HG03460 (cell line): ENCODE measurements at regions not wholly inside any gene's neighbourhood (a gene's known extent, or its start where the extent isn't known, plus 50 kb on each side); places are given as distances from the start of the nearest gene placed in this dataset.
"Not testable (repeated sequence)": the region's sequence is repeated elsewhere in the genome, so short reads cannot be mapped to it uniquely, and the experiment has no call there.

ENCODE experiments used
- ATAC-seq: cut with Tn5 transposase; IDR thresholded peaks from one replicate; pipeline ENCODE4 v1.9.1; 2021; ENCODE audit not compliant: unreplicated experiment

DNA sequence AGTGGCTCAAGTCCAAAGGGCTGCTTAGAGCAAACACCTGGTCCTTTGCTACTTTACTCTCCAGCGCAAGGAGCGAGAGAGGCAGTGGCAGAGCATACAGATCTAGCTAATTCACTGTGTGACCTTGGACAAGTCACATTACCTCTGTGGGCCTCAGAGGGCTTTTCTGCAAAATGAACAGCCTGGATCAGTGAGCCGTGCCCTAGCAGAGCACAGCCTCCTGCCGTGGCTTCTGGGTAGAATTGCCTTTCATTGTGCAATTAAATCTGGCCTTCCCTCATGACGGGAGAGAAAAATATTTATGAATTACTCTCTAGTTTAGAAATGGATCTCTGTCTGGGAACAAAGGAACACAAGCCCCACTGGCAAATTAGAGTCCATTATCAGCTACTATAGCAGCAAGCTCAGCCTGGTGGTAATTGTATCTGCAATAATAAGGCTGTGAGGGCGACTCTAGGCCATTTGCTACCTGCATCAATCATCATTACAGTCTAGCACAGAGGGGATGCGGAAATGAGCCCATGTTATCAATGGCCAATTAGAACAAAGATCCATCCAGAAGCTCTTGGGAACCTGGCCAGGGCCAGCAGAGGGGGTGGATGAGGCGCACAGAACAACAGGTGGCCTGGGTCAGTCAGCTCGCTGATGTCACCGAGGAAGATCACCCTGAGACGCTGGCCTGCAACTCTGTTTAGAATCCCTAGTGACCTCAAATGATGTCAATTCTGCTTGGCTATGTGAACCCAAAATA, 114.2 kb upstream of the LY86 start:
- ATAC-seq, result no peak

- ATAC-seq, result no peak
Observed at GRCh38 chr6:6479785-6480184, 108.7 kb upstream of the LY86 start.

- no peak for ATAC-seq
Observed at GRCh38 chr6:6482256-6482655, 106.3 kb upstream of the LY86 start.

- ATAC-seq, result no peak
Observed at GRCh38 chr6:6483168-6483567, 105.4 kb upstream of the LY86 start.

DNA sequence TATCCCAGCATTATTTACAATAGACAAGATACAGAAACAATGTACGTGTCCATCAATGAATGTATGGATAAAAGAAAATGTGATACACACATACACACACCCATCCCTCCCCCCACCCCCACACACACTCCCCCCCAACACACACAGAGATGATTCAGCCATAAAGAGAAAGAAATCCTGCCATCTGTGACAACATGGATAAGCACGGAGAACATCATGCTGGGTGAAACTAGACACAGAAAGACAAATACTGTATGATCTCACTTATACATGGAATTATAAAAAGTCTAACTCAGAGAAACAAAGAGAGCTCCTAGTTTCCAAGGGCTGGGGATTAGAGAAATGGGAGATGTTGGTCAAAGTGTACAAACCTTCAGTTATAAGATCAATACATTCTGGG, 104.8 kb upstream of the LY86 start:
- ATAC-seq, result no peak

- ATAC-seq, result no peak
Observed at GRCh38 chr6:6484681-6485080, 103.8 kb upstream of the LY86 start.

DNA sequence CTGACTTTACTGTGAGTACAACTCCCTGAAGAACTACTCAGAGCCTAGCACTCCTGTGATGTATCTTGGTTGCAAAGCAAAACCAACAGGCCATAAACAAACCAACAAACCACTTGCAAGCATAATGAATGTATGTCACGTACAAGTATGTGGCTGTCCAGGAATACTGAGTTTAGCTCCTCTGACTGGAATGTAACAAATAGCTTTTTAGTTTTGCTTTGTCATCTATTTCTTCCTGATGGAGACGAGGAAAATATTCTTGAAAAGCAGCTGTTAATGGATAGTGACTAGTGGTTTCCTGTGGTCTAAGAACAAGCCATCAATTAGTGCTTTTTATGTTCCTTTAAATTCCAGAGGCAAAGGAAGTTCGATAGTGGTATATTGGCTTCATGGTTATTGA, 101.9 kb upstream of the LY86 start:
- ATAC-seq, result no peak

DNA sequence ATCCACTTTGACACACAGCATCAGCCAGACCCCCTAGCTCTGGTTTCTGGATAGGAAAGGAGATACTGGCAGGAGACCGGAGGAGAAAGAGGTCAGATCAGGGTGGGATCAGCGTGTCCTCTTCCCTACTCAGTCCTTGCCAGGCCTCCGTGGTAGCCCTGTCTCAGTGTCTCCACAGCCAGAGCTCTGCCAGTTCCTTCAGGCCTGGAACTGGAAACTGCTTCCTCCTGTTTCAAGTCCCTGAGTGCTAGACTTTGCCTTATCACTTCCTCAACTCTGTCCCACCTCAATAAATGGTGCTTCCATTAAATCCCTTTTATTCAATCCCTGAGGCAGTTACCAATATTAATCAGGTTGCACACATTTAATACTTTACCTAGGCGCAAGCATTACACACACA, 96.8 kb upstream of the LY86 start:
- no peak for ATAC-seq

- ATAC-seq, result no peak
Observed at GRCh38 chr6:6492675-6493074, 95.8 kb upstream of the LY86 start.

DNA sequence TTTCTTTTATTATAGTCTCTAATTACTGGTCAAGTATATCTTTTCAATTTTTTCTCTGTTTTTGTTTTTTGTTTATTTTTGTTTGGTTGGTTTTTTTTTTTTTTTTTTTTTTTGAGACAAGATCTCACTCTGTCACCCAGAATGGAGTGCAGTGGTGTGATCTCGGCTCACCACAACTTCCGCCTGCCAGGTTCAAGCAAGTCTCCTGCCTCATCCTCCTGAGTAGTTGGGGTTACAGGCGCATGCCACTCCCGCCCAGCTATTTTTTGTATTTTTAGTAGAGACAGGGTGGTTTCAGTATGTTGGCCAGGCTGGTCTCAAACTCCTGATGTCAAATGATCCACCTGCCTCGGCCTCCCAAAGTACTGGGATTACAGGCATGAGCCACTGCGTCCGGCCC, 94.4 kb upstream of the LY86 start:
- ATAC-seq, result not testable (repeated sequence)

DNA sequence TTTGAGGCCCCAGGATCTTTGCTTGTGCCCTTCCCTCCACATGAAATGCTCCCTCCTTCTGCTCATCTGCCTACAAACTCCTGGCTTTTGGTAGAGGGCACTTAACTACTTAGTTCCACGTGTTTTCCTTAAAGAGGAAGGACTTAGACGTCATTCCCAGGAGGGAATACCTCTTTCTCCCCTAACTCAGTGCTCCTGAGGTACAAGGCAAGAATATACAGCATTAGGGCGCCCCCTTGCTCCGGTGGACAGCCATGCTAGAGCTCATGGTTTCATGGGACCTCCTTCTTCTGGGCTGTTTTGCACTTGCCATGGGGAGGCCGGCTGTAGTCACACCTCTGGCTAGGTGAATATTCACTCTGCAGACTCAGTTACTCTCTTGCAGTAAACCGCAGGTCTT, 93.8 kb upstream of the LY86 start:
- no peak for ATAC-seq

DNA sequence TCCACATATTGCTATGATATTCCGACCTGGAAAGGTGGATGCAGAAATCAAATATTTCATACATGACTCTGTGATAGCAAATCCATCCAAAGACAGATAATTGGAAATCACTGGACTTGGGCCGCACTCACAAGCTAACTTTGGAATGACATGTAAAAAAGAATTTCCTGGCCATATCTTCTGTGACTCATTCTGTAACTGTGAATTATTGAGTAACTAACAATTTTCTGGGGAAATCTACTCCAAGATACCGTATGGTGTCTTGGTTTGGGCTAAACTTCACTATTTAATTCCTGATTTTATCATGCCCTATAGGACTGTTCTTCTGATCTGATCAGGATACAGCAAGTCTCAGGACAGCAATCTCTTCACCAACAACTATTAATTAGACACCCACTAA, 92.7 kb upstream of the LY86 start:
- no peak for ATAC-seq

- no peak for ATAC-seq
Observed at GRCh38 chr6:6497541-6497940, 91.0 kb upstream of the LY86 start.

- no peak for ATAC-seq
Observed at GRCh38 chr6:6497976-6498375, 90.5 kb upstream of the LY86 start.

DNA sequence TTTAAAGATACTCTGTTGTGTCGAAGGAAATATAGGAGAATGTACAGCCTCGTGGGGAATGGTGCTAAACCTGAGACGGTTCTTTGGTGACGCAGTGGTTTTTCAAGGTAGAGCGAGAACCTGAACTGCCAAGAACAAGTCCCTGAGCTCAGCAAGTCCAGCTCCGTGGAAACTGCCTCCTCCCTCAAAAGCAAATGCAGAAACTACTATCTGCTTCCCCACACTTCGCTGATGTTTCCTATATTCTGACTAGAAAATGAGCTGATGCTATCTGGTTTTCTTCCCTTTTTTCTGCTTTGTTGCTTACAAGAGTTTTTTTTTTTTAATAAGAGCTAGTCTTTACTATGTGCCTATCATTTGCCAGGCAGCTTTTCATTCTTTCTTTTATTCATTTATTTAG, 85.3 kb upstream of the LY86 start:
- ATAC-seq, result no peak

DNA sequence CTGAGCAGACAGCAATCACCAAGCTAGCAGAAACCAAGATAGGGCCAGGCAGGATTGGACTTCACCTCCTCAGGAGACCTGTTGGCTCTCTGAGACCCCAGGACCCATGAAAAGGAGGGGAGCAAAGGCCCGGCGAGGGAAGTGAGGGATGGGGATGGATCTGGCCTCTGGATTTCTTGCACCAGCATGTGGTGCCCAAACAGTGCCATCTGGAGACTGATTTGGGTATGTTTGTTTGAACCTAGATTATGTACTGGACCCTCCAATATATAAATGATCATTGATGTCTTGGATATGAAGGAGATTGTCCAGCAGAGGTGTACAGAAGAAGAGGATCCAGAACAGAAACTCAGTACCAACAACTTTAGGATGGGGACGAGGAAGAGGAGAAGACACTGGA, 83.4 kb upstream of the LY86 start:
- ATAC-seq, result no peak

DNA sequence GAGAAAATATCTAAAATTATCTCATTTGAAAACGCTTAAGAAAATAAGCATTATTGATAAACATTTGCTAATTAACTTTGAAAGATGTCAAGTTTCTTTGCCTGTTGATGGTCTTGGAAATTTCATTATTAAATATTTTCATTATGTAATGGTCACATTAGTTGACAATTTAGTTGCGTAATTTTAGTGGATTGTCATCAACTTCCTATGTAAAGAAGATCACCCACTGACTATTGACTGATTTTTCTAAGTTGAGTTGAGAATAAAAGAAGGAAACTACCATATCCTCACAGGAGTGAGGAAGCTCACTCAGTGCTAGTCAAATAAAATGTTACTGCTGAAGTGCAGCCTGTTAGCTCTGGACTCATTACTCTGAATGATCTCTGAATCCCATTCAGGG, 79.9 kb upstream of the LY86 start:
- no peak for ATAC-seq

- no peak for ATAC-seq
Observed at GRCh38 chr6:6509284-6509683, 79.2 kb upstream of the LY86 start.

DNA sequence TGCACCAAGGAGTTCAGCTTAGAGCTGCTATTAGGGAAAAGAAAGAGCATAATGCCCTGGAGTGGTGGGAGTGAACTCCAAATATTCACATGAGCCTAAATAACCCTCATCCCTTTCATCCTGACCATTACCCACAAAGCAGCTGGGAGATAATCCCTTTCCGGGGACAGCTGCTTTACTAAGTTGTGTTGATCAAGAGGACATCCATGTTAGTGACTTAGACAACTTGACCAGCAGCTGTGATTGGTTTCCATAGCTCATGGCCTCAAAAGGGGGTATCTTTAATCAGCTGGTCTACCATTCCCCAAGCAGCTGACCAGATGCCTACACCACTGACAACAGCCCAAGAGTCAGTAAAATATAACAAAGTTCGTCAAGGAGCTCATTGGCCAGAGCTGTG, 75.8 kb upstream of the LY86 start:
- no peak for ATAC-seq

- no peak for ATAC-seq
Observed at GRCh38 chr6:6515691-6516607, 72.6 kb upstream of the LY86 start.

- ATAC-seq, result no peak
Observed at GRCh38 chr6:6516666-6517458, 71.7 kb upstream of the LY86 start.
